GM21367 (cell line): ENCODE measurements at regions not wholly inside any gene's neighbourhood (a gene's known extent, or its start where the extent isn't known, plus 50 kb on each side); places are given as distances from the start of the nearest gene placed in this dataset.
A peak's percentile ranks its signal among the peaks of the same experiment; 100 is the strongest.

Experiments used
- ATAC-seq: cut with Tn5 transposase; IDR thresholded peaks from one replicate; pipeline ENCODE4 v1.9.1; 2021; ENCODE audit not compliant: unreplicated experiment

GRCh38 chr1:209429611-209430010 lies 153.9 kb upstream of the CAMK1G start:
- ATAC-seq, result no peak

- ATAC-seq, result no peak
These were observed 153.4 kb upstream of the CAMK1G start for GRCh38 chr1:209430107-209430506.

- no peak for ATAC-seq
These were observed 152.7 kb upstream of the CAMK1G start for GRCh38 chr1:209430821-209431259.

- no peak for ATAC-seq
These were observed 152.1 kb upstream of the CAMK1G start for GRCh38 chr1:209431402-209431801.

- ATAC-seq, result no peak
These were observed 151.6 kb upstream of the CAMK1G start for GRCh38 chr1:209431813-209432442.

- ATAC-seq, result no peak
These were observed 151.1 kb upstream of the CAMK1G start for GRCh38 chr1:209432443-209432825.

- ATAC-seq, result no peak
These were observed 149.9 kb upstream of the CAMK1G start for GRCh38 chr1:209433649-209434031.

GRCh38 chr1:209434066-209434465 lies 149.4 kb upstream of the CAMK1G start:
- no peak for ATAC-seq

- ATAC-seq, result no peak
These were observed 148.8 kb upstream of the CAMK1G start for GRCh38 chr1:209434631-209435217.

- peak; percentile 81 for ATAC-seq
These were observed 147.6 kb upstream of the CAMK1G start for GRCh38 chr1:209435654-209436566.

GRCh38 chr1:209439828-209440227 lies 143.7 kb upstream of the CAMK1G start:
- no peak for ATAC-seq

GRCh38 chr1:209443361-209443931 lies 140.1 kb upstream of the CAMK1G start:
- no peak for ATAC-seq

GRCh38 chr1:209443975-209444651 lies 139.4 kb upstream of the CAMK1G start:
- ATAC-seq, result no peak

- no peak for ATAC-seq
These were observed 138.6 kb upstream of the CAMK1G start for GRCh38 chr1:209444961-209445360.

GRCh38 chr1:209445576-209445975 lies 137.9 kb upstream of the CAMK1G start:
- no peak for ATAC-seq

GRCh38 chr1:209446356-209446755 lies 137.2 kb upstream of the CAMK1G start:
- no peak for ATAC-seq

GRCh38 chr1:209454340-209454994 lies 129.0 kb upstream of the CAMK1G start:
- no peak for ATAC-seq

GRCh38 chr1:209455145-209455544 lies 128.4 kb upstream of the CAMK1G start:
- ATAC-seq, result no peak

GRCh38 chr1:209455661-209456358 lies 127.7 kb upstream of the CAMK1G start:
- no peak for ATAC-seq

- no peak for ATAC-seq
These were observed 126.6 kb upstream of the CAMK1G start for GRCh38 chr1:209456878-209457277.
